Upper lobe of right lung (tissue), 1 donor: ENCODE measurements at regions not wholly inside any gene's neighbourhood (a gene's known extent, or its start where the extent isn't known, plus 50 kb on each side); places are given as distances from the start of the nearest gene placed in this dataset.

ENCODE experiments used
- ATAC-seq: fragments of 200-7000 bp; cut with Tn5 transposase; one replicate; pipeline ENCODE4 v1.9.1; 2020; ENCODE audit warnings: mild to moderate bottlenecking, moderate library complexity
- DNase-seq: peaks from one replicate; pipeline ENCODE4 v3.0.0-alpha.2; 2020
- H3K27ac ChIP-seq: fragments of 200-600 bp; one replicate; pipeline ENCODE4 v1.8.0; 2022
- H3K27me3 ChIP-seq: fragments of 200-600 bp; one replicate; pipeline ENCODE4 v1.8.0; 2022; ENCODE audit warnings: mild to moderate bottlenecking
- H3K36me3 ChIP-seq: fragments of 200-600 bp; one replicate; pipeline ENCODE4 v1.8.0; 2022
- H3K4me1 ChIP-seq: fragments of 200-600 bp; one replicate; pipeline ENCODE4 v1.8.0; 2022
- H3K4me3 ChIP-seq: fragments of 200-600 bp; one replicate; pipeline ENCODE4 v1.8.0; 2022; ENCODE audit warnings: mild to moderate bottlenecking
- H3K9me3 ChIP-seq: fragments of 200-600 bp; one replicate; pipeline ENCODE4 v1.8.0; 2022
- intact Hi-C: fragments of 100-400 bp; cut with DNase I; formaldehyde crosslinking; loops from one replicate; pipeline ENCODE4 v1.11.0; 2022
- TF ChIP-seq, protein P1 (sequence below): fragments of 200-600 bp; IDR thresholded peaks from one replicate; pipeline ENCODE4 v1.8.0; 2022; ENCODE audit warnings: antibody characterized with exemption
- donor health status: DM: no; HTN: yes; CAD: no; lungs with severe emphysema.

- Histone ChIP-seq H3K4me1 (no peaks in the 10 kb centered on the region), H3K36me3 (no peaks in the 10 kb centered on the region), H3K9me3 (no peaks in the 10 kb centered on the region), H3K27ac (no peak overlapping the region), H3K4me3 (no peak overlapping the region), H3K27me3 (no peaks in the 10 kb centered on the region)
- intact Hi-C loops: no loop called here
- no peak for DNase-seq
- ATAC-seq: no peak
- TF ChIP-seq, protein P1, sequence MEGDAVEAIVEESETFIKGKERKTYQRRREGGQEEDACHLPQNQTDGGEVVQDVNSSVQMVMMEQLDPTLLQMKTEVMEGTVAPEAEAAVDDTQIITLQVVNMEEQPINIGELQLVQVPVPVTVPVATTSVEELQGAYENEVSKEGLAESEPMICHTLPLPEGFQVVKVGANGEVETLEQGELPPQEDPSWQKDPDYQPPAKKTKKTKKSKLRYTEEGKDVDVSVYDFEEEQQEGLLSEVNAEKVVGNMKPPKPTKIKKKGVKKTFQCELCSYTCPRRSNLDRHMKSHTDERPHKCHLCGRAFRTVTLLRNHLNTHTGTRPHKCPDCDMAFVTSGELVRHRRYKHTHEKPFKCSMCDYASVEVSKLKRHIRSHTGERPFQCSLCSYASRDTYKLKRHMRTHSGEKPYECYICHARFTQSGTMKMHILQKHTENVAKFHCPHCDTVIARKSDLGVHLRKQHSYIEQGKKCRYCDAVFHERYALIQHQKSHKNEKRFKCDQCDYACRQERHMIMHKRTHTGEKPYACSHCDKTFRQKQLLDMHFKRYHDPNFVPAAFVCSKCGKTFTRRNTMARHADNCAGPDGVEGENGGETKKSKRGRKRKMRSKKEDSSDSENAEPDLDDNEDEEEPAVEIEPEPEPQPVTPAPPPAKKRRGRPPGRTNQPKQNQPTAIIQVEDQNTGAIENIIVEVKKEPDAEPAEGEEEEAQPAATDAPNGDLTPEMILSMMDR: no peak
Measured at GRCh38 chr2:17101091-17101490, 417.1 kb downstream of the RAD51AP2 start.

- ATAC-seq (no peak), DNase-seq (no peak)
- Histone ChIP-seq H3K9me3 (no peaks in the 10 kb centered on the region), H3K27ac (no peak overlapping the region), H3K4me3 (no peak overlapping the region), H3K4me1 (no peaks in the 10 kb centered on the region), H3K36me3 (no peaks in the 10 kb centered on the region), H3K27me3 (no peaks in the 10 kb centered on the region)
- TF ChIP-seq, protein P1: no peak
- intact Hi-C loops: no loop called here
Measured at GRCh38 chr2:17095340-17095739, 422.9 kb downstream of the RAD51AP2 start.

DNA sequence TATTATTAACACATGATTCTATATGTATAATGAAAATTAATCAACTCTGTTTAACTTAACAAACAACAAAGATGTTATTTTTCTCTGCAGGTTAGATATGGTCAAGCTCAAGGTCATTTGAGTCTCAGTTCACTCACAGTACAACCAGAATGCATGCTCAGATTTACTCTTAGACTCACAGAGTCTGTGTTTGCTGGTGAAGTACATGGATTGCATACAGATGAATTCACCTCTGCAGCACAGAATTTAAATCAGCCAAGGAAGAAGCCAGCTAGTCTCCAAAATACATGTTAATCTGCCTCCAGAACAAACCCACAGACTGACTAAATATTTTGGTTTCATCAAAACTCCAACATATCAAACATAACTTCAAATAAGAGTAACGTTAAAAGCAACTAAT is 424.5 kb downstream of the RAD51AP2 start:
- no peaks in the 10 kb centered on the region for H3K36me3 ChIP-seq
- H3K9me3 ChIP-seq: no peaks in the 10 kb centered on the region
- H3K27me3 ChIP-seq: no peaks in the 10 kb centered on the region
- no peak for DNase-seq
- H3K4me3 ChIP-seq: no peak overlapping the region
- intact Hi-C loops: no loop called here
- H3K27ac ChIP-seq: no peak overlapping the region
- ATAC-seq: no peak
- no peaks in the 10 kb centered on the region for H3K4me1 ChIP-seq
- TF ChIP-seq, protein P1: no peak

DNA sequence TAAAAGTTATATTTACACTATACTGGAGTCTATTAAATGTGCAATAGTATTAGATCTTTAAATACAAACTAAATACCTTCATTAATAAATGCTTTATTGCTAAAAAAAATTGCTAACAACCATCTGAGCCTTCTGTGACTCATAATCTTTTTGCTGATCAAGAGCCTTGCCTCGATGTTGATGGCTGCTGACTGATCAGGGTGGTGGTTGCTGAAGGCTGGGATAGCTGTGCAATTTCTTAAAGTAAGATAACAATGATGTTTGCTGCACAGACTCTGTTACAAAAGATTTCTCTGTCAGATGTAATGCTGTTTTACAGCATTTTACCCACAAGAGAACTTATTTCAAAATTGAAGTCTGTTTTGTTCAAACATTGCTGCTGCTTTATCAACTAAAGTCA is 421.4 kb upstream of the CYRIA start:
- DNase-seq (no peak), ATAC-seq (no peak)
- no peaks in the 10 kb centered on the region for H3K4me1 ChIP-seq
- TF ChIP-seq, protein P1: no peak
- no peak overlapping the region for H3K4me3 ChIP-seq
- H3K9me3 ChIP-seq: no peaks in the 10 kb centered on the region
- no peaks in the 10 kb centered on the region for H3K27me3 ChIP-seq
- no peak overlapping the region for H3K27ac ChIP-seq
- H3K36me3 ChIP-seq: no peaks in the 10 kb centered on the region
- intact Hi-C loops: no loop called here

- Histone ChIP-seq H3K36me3 (no peaks in the 10 kb centered on the region), H3K27ac (no peak overlapping the region), H3K27me3 (no peaks in the 10 kb centered on the region), H3K9me3 (no peaks in the 10 kb centered on the region), H3K4me1 (no peaks in the 10 kb centered on the region), H3K4me3 (no peak overlapping the region)
- intact Hi-C loops: no loop called here
- no peak for ATAC-seq
- TF ChIP-seq, protein P1: no peak
- DNase-seq: no peak
Measured at GRCh38 chr2:17085546-17086202, 420.0 kb upstream of the CYRIA start.

DNA sequence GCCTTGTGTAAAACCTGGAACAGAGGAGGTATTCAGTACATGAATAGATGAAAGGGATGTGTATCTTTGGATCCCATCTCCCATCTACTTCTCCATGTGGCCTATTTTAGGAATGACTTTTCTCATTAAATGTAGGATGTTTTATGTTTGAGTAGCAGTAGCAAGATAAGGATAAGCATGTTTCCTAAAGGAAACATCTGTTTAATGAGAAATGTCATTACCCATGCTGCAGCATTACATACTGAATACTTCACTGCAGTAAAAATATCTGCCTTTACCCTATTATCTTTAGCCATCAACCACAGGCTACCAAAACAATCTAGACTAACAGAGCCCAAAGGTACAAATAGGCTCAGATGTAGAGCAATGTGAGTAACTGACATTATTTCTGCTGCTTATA is 419.2 kb upstream of the CYRIA start:
- ATAC-seq: no peak
- TF ChIP-seq, protein P1: no peak
- DNase-seq: no peak
- no peaks in the 10 kb centered on the region for H3K9me3 ChIP-seq
- H3K4me3 ChIP-seq: no peak overlapping the region
- no peaks in the 10 kb centered on the region for H3K4me1 ChIP-seq
- H3K27ac ChIP-seq: no peak overlapping the region
- H3K36me3 ChIP-seq: no peaks in the 10 kb centered on the region
- no peaks in the 10 kb centered on the region for H3K27me3 ChIP-seq
- intact Hi-C loops: no loop called here
